Gastrocnemius medialis (tissue), 4 donors: ENCODE measurements at regions not wholly inside any gene's neighbourhood (a gene's known extent, or its start where the extent isn't known, plus 50 kb on each side); places are given as distances from the start of the nearest gene placed in this dataset.

Source experiments
- ATAC-seq, 2 donors: fragments of 150-250 bp; one replicate each; pipeline ENCODE4 v1.9.1; 2016
- DNase-seq, 2 donors: peaks; one replicate each; pipeline ENCODE4 v3.0.0-alpha.2; 2019
- H3K27ac ChIP-seq, 4 donors: fragments of 200-600 bp; sonication (generic); 1 replicate in 1 of 4; 2 replicates in 3 of 4; pipeline ENCODE4 v1.5.1; 2016 to 2018; ENCODE audit warnings: mild to moderate bottlenecking in 2 of 4, moderate library complexity in 1 of 4
- H3K27me3 ChIP-seq, 3 donors: fragments of 200-600 bp; sonication (generic) in 2 of 3; 1 replicate in 1 of 3; 2 replicates in 2 of 3; pipeline versions ENCODE4 v1.5.1 to v1.6.0; 2016 to 2019; ENCODE audit warnings: mild to moderate bottlenecking in 1 of 3, moderate library complexity in 1 of 3
- H3K36me3 ChIP-seq, 2 donors: fragments of 200-600 bp; sonication (generic) in 1 of 2; one replicate each; pipeline ENCODE4 v1.5.1; 2017 to 2018
- H3K4me1 ChIP-seq, 2 donors: fragments of 200-600 bp; sonication (generic) in 1 of 2; one replicate each; pipeline ENCODE4 v1.5.1; 2016 to 2017; ENCODE audit warnings: mild to moderate bottlenecking in 2 of 2
- H3K4me3 ChIP-seq, 4 donors: fragments of 200-600 bp; sonication (generic) in 3 of 4; 1 replicate in 1 of 4; 2 replicates in 3 of 4; pipeline ENCODE4 v1.5.1; 2016 to 2019; ENCODE audit warnings: mild to moderate bottlenecking in 2 of 4
- H3K9me3 ChIP-seq, 3 donors: fragments of 200-600 bp; sonication (generic) in 2 of 3; 1 replicate in 1 of 3; 2 replicates in 2 of 3; pipeline ENCODE4 v1.5.1; 2016 to 2019
- POLR2A ChIP-seq, 2 donors: fragments of 450-650 bp; IDR thresholded peaks; one replicate each; pipeline ENCODE4 v1.6.1; 2017; ENCODE audit warnings: antibody characterized with exemption in 2 of 2, mild to moderate bottlenecking in 2 of 2, moderate library complexity in 2 of 2
- in situ Hi-C, 4 donors: fragments of 200-750 bp; cut with MboI; loops; one replicate each; pipeline versions ENCODE4 v1.15.0 to v1.8.0; 2017; ENCODE audit warnings: low sequenced_read_pairs in 4 of 4
- intact Hi-C: fragments of 100-400 bp; cut with DNase I; formaldehyde crosslinking; loops from one replicate; pipeline ENCODE4 v1.15.1; 2023; ENCODE audit warnings: low total_unique reads
- TF ChIP-seq, protein P1 (sequence below), 5 experiments: fragments of 450-650 bp in 3 of 5; fragments of 200-600 bp in 2 of 5; sonication (generic) in 2 of 5; IDR thresholded peaks in 4 of 5; conservative IDR thresholded peaks in 1 of 5; 1 replicate in 4 of 5; 2 replicates in 1 of 5; pipeline ENCODE4 v1.5.1; 2016 to 2019; ENCODE audit warnings: antibody characterized with exemption in 5 of 5, mild to moderate bottlenecking in 3 of 5, moderate library complexity in 3 of 5

DNA sequence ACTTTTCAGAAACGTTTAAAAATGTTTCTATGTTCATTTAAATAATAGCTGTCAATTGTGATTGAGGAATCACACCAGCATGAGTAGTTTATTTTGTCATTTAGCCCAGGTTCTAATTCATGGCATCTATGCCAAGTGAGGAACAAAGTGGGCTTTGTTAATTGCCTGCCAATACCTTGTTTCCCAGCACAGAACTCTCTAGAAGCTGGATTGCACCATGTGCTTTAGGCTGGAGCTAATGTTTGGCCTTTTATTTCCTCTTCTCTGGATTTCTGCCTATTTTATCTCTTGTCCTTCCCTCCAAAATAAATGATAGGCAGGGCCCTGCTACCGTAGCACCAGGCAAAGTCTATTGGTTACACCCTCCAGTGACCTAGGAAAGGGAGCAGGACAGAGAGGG, 109.9 kb upstream of the ITGB1 start:
- intact Hi-C loops (no loop called here), in situ Hi-C loops (no loop called here)
- no peak overlapping the region for H3K27ac ChIP-seq
- H3K36me3 ChIP-seq = no peaks in the 10 kb centered on the region
- no peak overlapping the region for H3K4me3 ChIP-seq
- H3K4me1 ChIP-seq = no peaks in the 10 kb centered on the region
- TF ChIP-seq POLR2A (IDR thresholded peaks at IDR 0.05) = no peak
- TF ChIP-seq, protein P1, sequence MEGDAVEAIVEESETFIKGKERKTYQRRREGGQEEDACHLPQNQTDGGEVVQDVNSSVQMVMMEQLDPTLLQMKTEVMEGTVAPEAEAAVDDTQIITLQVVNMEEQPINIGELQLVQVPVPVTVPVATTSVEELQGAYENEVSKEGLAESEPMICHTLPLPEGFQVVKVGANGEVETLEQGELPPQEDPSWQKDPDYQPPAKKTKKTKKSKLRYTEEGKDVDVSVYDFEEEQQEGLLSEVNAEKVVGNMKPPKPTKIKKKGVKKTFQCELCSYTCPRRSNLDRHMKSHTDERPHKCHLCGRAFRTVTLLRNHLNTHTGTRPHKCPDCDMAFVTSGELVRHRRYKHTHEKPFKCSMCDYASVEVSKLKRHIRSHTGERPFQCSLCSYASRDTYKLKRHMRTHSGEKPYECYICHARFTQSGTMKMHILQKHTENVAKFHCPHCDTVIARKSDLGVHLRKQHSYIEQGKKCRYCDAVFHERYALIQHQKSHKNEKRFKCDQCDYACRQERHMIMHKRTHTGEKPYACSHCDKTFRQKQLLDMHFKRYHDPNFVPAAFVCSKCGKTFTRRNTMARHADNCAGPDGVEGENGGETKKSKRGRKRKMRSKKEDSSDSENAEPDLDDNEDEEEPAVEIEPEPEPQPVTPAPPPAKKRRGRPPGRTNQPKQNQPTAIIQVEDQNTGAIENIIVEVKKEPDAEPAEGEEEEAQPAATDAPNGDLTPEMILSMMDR (IDR thresholded peaks at IDR 0.05 in 4 of 5, conservative IDR thresholded peaks at IDR 0.05 in 1 of 5) = no peak
- no peaks in the 10 kb centered on the region for H3K27me3 ChIP-seq
- no peak for ATAC-seq
- DNase-seq = no peak
- no peaks in the 10 kb centered on the region for H3K9me3 ChIP-seq

GRCh38 chr10:33067481-33067880, 109.5 kb upstream of the ITGB1 start:
- intact Hi-C loops (no loop called here), in situ Hi-C loops (no loop called here)
- Histone ChIP-seq H3K36me3 (no peaks in the 10 kb centered on the region), H3K27ac (no peak overlapping the region), H3K9me3 (no peaks in the 10 kb centered on the region), H3K4me3 (no peak overlapping the region), H3K27me3 (no peaks in the 10 kb centered on the region), H3K4me1 (no peaks in the 10 kb centered on the region)
- DNase-seq (no peak), ATAC-seq (no peak)
- no peak for TF ChIP-seq POLR2A (IDR thresholded peaks at IDR 0.05)
- TF ChIP-seq, protein P1 (IDR thresholded peaks at IDR 0.05 in 4 of 5, conservative IDR thresholded peaks at IDR 0.05 in 1 of 5) = no peak

GRCh38 chr10:33066558-33067236, 108.7 kb upstream of the ITGB1 start:
- in situ Hi-C loops = no loop called here
- TF ChIP-seq POLR2A (IDR thresholded peaks at IDR 0.05) = no peak
- TF ChIP-seq, protein P1 (IDR thresholded peaks at IDR 0.05 in 4 of 5, conservative IDR thresholded peaks at IDR 0.05 in 1 of 5) = no peak

GRCh38 chr10:33065111-33065510, 107.1 kb upstream of the ITGB1 start:
- TF ChIP-seq, protein P1 (IDR thresholded peaks at IDR 0.05 in 4 of 5, conservative IDR thresholded peaks at IDR 0.05 in 1 of 5) = no peak
- TF ChIP-seq POLR2A (IDR thresholded peaks at IDR 0.05) = no peak
- intact Hi-C loops (no loop called here), in situ Hi-C loops (no loop called here)
- no peaks in the 10 kb centered on the region for H3K27me3 ChIP-seq
- H3K4me3 ChIP-seq = no peak overlapping the region
- ATAC-seq (no peak), DNase-seq (no peak)
- no peaks in the 10 kb centered on the region for H3K36me3 ChIP-seq
- no peak overlapping the region for H3K27ac ChIP-seq
- H3K4me1 ChIP-seq = no peaks in the 10 kb centered on the region
- no peaks in the 10 kb centered on the region for H3K9me3 ChIP-seq

More at GRCh38 chr10:33066558-33067236, 108.7 kb upstream of the ITGB1 start:
- no peak for DNase-seq
- no peaks in the 10 kb centered on the region for H3K9me3 ChIP-seq
- no peak overlapping the region for H3K27ac ChIP-seq
- no peaks in the 10 kb centered on the region for H3K4me1 ChIP-seq
- ATAC-seq = no peak
- no peaks in the 10 kb centered on the region for H3K36me3 ChIP-seq
- H3K27me3 ChIP-seq = no peaks in the 10 kb centered on the region
- H3K4me3 ChIP-seq = no peak overlapping the region
- intact Hi-C loops = no loop called here

- Histone ChIP-seq H3K36me3 (no peaks in the 10 kb centered on the region), H3K9me3 (no peaks in the 10 kb centered on the region), H3K4me1 (no peaks in the 10 kb centered on the region), H3K4me3 (no peak overlapping the region), H3K27me3 (no peaks in the 10 kb centered on the region), H3K27ac (no peak overlapping the region)
- TF ChIP-seq POLR2A (IDR thresholded peaks at IDR 0.05) = no peak
- TF ChIP-seq, protein P1 (IDR thresholded peaks at IDR 0.05 in 4 of 5, conservative IDR thresholded peaks at IDR 0.05 in 1 of 5) = no peak
- in situ Hi-C loops = no loop called here
- DNase-seq (no peak), ATAC-seq (no peak)
- intact Hi-C loops = no loop called here
These were observed 106.7 kb upstream of the ITGB1 start for GRCh38 chr10:33064706-33065105.
